Erythroblast (primary cell): ENCODE measurements at regions not wholly inside any gene's neighbourhood (a gene's known extent, or its start where the extent isn't known, plus 50 kb on each side); places are given as distances from the start of the nearest gene placed in this dataset.

Source experiments
- GATA1 ChIP-seq: IDR thresholded peaks from 2 replicates; pipeline ENCODE4 v1.6.1; 2011; ENCODE audit warnings: low read depth, mild to moderate bottlenecking, control low read depth, low read length, moderate library complexity
- POLR2A ChIP-seq: IDR thresholded peaks from 2 replicates; pipeline ENCODE4 v1.6.1; 2011; ENCODE audit warnings: mild to moderate bottlenecking, low read length

GRCh38 chr6:93474733-93475179 lies 55.4 kb upstream of the EPHA7 start:
- TF ChIP-seq POLR2A (no peak), GATA1 (no peak)
